Mesenteric fat pad (tissue), 1 donor: ENCODE measurements at regions not wholly inside any gene's neighbourhood (a gene's known extent, or its start where the extent isn't known, plus 50 kb on each side); places are given as distances from the start of the nearest gene placed in this dataset.
A peak's percentile ranks its signal among the peaks of the same experiment; 100 is the strongest.

Experiments
- DNase-seq: peaks from one replicate; pipeline ENCODE4 v3.0.0-alpha.2; 2020; ENCODE audit warnings: low spot score
- donor health status: DM: yes; HTN: yes; CAD: no.

DNA sequence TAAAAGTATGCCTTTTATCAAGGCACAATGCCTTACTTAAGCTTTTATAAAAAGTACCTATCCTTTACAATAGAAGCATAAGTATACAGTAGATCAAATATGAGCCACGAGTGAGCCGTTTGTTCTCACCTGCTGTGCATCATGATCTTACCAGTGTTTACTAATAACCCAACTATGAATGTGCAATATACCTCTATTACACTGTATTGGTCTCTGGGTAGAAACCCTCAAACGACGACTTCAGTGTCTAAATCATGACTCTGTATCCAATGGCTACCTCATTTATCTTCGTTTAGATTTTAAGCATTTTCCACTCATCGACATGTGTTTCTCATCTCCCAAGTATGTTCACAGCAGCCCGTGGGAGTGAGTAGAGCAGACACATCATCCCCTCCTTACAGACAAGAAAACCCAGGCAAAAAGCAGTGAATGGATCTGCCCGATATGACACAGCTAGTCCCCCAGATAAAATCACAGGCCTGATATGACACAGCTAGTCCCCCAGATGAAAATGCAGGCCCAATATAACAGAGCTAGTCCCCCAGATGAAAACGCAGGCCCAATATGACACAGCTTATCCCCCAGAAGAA is 279.8 kb downstream of the TNS1 start:
- DNase-seq: no peak

DNA sequence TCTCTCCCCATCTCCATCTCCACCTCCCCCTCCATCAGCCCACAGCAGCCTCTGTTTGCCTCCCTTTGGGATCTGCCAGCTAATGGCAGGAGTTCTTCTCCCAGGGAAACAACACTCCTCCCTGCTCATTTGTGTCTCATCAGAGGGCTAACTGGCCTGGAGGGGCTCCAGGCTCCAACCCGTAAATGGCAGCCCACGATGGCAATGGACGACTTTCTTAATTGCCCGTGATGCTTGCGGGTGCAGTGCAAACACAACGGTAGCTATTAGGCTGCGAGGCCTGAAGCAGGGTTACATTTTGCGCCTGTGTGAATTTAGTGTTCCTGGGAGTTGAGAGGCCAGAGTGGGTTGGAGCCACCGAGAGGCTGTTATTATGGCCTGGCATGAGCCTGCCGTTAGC is 285.1 kb downstream of the TNS1 start:
- DNase-seq: peak; percentile 55

DNA sequence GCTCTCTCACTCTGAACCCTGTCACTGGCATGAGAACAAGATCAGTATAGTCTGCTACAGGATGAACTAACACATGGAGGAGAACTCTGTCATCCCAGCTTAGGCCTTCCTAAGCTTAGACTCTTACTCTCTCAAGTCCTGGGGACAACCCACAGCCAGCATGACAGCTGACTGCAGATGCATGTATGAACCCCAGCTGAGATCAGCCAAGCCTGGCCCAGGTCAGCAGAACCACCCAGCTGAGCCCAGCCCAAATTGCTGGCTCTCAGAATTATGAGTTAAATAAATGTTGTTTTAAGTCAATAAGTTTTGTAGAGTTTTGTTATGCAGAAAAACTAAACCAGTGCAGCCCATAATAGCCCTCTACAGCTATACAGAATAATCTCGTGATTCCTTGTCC is 287.3 kb downstream of the TNS1 start:
- DNase-seq: peak; percentile 39

DNA sequence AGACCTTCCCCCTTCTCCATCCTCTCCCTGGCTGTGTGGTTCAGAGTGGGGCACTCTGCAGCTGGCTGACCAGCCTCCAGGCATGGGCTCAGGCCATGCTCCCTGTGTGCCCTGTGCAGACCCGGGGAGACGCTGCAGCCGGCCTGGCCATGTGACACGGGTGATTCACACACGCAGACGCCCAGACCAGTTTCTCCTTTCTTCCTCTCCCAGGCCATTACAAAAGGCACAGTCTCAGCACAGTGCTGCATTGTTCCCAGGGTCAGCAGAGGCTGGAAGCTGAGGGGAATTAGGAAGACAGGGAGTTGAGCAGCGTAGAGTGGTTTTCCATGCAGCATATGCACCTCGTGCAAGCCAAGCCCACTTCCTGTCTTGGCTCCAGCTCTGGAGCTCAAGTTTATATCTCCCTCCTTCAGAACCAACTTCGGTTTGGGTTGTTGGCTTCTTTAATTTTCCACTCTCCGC is 288.5 kb downstream of the TNS1 start:
- peak; percentile 88 for DNase-seq

DNA sequence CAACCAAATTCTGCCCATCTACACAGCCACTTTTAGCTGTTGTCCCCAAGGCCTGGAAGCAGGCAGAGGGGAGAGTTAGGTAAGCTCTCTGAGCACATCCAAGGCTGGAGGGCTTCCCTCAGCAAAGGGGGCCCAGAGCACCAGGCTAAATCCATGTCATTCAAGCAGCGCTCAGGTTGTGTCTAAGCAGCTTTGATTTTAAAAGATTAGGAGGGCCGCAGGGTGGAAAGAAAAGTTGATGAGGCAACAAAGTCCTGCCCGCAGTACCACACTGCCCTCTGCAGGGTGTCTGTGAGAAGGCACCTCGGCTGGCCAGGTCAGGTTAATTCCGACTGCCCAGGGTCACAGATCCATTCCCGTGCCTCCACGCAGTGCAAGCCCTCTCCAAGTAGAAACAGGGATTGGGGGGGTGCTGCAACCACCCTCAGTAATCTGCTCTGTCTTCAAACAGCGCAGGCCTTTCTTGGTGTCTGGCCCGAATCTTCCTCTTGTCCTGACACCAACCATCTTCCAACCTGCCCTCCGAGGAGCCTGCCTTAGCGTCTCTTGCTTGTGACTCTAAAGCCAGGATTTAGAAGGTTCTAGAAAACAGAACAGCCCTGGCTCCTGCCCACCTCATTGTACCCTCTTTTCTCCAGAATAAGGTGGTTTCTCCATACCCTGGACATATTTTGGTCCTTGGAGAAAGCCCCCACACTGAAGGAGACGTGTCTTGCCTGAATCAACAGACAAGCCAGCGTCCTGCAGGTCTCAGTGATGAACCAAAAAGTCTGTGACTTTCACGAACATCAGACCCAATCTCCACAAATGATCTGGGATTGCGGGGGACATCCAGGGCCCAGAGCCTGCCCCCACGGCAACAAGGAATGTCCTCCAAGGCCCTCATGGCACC is 289.2 kb downstream of the TNS1 start:
- DNase-seq: peak; percentile 92

DNA sequence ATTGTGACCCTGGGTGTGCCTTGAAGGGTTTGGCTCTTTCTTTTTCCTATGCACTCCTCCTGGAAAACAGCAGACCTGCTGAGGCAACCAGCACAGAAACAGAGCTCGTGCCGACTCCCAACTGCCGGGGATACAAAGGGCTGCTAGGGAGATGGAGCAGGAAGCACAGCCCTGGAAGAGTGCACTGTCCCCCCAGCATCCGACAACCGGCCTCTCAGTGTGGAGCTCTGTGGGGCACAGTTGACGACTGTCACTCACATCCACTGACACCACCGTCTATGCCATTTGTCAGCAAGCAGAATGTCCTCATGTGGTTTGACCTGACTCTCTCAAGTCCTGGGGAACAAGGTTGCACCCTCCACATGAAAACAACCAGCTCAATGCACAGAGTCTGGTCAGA is 290.4 kb downstream of the TNS1 start:
- peak; percentile 69 for DNase-seq

DNA sequence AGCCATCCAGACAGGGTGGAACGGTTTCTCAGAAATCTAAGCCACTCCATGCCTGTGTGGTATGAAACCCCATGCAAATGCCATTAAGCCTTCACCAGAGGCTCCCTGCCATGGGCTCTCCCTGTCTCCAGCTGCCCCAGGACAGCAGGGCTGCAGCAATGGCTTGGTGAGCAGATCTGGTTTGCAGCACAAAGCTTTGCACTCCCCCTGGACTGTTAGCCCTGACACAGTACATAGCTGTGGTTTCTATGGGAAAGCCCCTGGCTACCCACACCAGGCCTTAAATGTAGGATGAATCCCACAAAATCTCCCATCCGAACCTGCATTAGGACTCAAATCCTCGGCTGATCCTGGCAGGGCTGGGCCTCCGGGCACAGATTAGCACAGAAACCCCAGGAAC is 291.6 kb downstream of the TNS1 start:
- DNase-seq: peak; percentile 72

DNA sequence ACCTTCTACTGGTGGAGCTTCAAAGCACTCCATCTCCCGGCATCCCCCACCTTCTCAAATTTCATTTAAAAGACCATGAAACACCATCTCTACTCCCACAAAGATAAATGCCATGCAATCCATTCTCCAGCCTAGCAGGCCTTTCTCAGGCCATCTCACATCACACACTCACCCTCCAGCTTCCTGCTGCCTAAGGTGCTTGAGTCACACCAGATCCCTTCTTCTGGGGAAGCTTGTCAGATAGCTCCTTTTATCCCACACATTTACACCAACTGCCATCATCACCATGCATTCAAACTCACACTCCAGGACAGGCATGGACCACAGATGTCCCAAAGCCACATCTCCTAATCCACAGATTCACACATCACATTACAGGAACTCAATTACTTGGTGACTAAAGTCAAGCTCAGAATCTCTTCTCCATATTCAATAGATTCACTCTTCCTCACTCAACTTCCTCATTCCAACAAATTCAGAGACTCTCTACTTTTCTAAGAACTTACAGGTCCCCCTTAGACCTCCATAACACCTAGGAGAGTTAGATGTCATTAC is 292.5 kb downstream of the TNS1 start:
- peak; percentile 39 for DNase-seq

DNA sequence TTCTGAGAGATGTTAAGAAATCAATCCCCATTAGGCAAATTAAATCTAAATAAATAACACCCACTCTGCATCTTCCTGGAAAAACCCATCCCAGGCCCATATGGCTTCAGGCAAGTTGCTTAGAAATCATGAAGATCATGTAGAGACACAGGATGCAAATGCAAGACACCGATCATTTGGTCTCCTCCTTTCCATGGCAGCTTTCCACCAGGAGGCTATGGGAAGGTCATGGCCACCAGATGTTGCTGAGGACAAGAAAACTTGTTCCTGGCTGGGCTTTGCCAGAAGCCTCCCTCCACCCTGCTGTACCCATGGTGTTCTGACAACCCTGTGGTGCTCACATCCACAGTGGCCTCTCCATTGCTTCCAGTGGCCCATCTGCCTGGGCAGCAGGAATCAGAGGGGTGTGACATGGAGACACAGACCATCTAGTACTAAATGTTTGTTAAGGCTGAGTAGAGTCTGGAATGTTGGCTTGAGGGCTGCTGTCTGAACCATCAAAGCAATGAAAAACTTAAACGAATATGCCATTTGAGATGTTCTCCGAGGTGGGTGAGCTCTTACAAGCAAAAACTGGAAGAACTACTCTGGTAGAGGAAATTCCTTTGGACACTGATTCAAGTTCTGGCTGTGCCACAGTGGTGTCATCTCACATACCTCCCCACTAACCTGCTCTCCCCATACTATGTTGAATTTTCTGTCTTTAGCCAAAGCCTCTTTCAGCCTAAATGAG is 293.2 kb downstream of the TNS1 start:
- peak; percentile 28 for DNase-seq

DNA sequence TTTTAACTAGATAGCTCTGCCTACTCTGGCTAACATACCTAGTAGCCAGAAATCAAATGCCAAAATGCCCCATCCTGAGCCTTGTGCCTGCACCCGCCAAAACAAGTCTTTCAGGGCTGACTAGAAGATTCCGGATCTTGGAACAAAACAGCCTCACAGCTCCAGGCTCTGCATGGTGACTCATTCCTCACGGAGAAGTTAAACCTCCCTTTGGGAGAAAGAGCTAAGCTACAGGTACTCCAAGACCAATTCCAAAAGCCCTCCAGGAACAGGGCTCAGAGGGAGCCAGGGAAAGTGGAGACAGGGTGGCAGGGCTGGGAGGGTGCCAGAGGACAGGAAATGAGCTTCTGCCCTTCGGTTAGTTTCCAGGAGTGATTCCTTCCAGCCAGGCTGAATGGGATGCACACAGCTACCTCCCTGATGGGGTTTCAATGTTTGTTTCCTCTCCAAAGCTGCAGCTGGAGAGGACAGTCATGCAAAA is 295.6 kb downstream of the TNS1 start:
- peak; percentile 30 for DNase-seq

DNA sequence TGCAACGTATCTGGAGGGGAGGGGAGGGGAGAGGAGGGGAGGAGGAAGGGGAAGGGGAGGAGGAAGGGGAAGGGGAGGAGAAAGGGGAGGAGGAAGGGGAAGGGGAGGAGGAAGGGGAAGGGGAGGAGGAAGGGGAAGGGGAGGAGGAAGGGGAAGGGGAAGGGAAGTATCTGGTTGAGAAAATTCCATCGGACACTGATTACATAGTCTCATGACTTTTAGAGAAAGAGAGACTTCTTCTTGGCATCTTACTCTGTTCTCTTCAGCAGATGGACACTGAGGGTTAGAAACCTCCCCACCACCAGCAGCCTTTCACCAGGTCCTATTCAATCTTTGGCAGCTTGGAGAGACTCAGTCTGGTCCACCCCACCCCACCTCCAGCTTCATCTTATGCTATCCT is 296.3 kb downstream of the TNS1 start:
- DNase-seq: no peak

DNA sequence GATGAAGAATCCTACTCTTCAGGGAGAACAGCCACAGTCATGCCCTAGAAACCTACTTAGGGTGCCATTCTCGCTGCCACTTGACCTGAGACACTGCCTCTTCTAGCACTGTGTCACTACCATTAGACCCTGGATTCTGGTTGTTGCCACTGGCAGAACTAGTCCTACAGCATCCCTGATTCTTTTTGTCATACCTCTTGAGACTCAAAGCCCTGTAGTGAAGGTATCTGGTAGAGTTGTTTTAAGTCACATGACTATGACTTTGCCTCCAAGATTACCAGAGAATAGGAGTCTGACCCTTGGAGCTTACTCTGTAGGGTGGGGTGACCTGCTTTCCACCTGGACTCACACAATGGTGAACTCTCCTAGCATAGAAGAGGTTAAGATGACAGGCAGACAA is 296.7 kb downstream of the TNS1 start:
- DNase-seq: no peak

DNA sequence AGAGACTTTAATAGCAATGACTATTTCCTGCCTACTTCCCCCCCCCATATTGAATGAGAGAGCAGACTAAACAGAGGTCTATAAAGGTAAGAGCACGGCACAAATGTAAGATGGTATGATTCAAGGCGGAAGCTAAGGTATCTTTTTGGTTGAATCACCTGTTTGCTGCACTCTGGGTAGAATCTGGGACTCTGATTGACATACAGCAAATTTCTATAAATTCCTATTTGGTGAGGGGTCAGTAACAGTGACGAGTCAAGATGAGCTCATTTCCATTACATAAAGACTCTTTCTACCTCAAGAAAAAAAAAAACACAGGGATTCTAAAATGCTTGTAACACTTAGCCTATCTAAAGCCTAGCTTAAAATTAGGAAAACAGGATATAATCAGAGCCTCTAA is 297.3 kb downstream of the TNS1 start:
- DNase-seq: no peak

DNA sequence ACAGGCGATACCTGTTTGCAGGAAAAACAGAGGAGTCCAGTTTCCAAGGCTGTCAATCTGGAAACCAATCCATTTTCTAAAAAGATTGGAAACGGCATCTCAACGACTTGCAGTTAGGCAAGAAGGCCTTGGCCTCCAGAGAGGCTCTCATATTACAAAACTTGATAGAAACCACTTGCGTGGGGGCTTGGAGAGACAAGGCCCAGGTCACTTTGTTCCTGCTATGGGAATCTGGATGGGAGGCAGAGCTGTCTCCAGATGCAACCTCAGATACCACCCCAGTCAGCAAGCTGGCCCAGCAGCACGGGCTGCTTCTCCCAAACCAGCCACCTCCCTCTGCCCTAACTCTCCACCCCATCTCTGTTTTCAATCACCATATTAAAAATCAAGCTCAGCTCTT is 298.8 kb downstream of the TNS1 start:
- DNase-seq: no peak

DNA sequence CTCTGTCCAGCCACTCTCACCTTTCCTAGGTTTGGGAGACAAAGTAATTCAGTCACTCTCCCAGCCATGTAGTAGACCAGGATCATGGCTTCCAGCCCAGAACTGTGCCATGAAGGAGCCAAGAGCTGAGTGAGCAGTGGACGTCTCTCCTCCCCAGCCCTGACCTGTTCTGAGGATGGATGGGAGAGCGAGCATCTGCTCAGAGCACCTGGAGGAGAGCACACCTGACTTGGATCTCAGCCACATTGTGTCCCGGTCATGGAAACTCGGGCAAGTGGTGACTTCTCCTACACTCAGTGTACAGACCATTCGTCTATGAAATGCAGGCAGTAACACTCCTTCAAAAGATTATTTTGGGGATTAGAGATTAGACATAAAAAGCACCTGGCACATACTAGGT is 299.7 kb downstream of the TNS1 start:
- DNase-seq: no peak

DNA sequence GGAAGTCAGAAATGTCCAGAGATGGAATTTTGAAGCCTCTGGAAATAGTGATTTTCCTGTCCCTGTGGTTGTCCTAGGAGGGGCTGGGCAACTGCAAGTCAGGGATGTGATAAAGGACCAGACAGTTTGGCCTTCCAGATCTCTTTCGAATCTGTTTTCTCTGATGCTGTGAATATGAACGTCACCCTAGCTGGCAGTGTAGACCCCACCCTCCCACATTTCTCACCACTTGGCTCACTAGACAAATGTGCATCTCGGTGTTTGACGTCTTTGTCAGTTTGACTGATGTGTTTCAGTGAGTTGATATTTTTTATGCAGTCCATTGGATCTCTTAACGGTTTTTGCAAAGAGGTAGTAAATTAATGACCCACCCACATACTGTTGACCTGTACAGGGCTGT is 301.2 kb downstream of the TNS1 start:
- no peak for DNase-seq

DNA sequence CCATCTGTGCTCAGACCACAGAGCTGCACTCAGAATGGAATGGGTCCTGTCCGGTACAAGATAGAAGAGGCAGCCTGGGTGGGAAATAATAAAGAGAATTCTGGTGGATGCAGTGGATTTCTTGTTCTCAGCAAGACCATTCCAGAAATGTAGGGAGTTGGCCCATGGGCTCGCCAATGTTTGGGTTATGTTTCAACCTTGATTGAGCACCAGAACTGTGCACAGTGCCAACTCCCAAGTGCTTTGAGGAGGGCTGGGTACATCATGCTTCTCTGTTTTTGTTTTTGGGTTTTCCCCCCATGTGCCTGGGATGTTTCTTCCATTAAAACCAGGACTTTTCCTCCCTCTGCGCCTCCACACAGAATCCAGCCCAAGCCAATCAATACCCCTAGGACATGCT is 304.1 kb downstream of the TNS1 start:
- no peak for DNase-seq

DNA sequence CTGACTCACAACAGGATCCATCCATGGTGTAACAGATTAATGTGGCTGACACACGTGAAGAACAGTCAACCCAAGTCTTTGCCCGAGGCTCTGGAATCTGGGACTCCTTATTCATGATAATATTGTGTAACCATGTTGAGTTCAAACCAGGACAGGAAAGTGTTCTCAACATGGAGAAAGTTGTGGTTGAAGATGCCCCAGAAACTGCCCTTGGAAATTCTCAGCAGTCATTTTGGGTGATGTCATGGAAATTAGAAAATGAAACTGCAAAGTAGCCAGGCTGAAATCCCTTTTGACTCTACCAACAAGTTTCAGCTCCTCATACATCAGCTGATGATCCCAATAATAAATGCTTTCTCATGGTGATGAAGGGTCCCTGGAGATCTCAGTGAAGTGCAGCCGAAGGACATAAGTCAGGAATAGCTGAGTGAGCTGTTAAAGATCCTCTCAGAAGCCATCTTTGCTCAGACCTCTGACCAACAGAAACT is 307.7 kb downstream of the TNS1 start:
- DNase-seq: no peak

DNA sequence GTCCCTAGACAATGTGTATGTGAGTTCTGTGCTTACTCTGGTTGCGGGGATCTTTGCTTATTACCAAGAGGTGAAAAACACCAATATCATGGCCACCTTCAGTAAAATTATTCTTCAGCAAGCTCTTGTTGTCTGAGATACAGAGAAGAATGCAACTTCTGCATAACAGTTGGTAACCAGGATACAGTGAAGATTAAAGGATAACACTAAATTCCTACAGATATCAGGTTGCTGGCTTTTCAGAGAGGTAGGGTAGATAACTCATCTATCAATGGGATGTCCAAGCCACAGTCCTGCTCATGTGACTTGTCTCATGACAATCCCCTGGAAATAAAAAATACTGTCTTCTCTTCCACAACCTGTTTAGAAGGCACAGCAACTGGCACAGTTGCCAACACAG is 308.5 kb downstream of the TNS1 start:
- no peak for DNase-seq

DNA sequence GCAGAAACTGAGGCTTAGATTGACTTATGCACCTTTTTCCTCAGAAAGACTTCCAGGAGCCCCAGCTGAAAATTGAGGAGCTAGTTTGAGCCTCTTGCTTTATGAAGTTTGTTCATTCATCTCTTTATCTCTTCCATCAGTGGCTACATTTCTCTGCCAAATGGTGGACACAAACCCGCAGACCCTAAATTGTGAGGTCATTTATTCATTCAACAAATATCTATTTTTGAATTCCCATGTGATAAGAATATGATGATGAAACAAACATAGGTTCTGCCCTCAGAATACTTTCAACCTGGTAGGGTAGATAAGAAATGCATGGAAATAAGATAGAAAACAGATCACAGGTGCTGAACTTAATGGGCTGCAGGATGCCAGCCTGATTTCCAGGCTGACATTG is 309.4 kb downstream of the TNS1 start:
- no peak for DNase-seq

DNA sequence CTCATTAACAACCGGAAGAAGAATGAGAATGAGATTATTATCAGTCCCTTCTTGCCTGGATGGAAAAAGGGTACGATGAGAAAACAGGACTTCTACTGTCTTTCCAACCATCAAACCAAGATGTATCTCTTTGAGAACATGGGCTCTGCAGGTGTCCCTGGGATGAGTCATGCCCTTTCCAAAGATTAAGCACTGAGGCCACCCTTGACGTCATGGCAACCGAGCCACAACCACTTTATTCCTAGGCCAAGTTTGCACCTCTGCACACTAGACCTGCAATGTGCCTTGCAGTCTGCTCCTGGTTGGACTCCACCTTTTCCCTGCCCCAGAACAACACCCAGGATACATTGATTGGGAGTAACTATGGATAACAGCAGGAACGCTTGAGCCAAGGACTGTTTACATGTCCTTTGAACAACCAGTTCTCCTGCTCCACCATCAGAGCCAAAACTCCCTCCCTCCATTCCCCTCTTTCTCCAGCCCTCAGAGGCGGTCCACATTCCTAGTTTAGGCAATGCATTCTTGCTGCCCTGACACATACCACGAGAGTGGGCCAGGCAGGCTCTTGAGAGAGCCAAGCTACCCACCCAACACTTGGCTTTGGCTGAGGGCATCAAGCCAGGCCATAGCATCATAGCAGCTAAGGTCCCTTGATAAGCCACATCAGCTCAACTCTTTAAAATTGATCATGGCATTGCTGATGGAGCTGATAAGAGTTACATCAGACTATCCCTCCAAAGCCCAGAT is 310.7 kb downstream of the TNS1 start:
- DNase-seq: no peak
